Smooth muscle cell (in vitro differentiated cells): ENCODE measurements at regions not wholly inside any gene's neighbourhood (a gene's known extent, or its start where the extent isn't known, plus 50 kb on each side); places are given as distances from the start of the nearest gene placed in this dataset.

ENCODE experiments used
- DNase-seq: peaks from one replicate; lab custom pipeline; 2025; ENCODE audit not compliant: unreplicated experiment; lab: John Stamatoyannopoulos, UW
- H2AFZ ChIP-seq: fragments of 200-600 bp; sonication (generic); 2 replicates; pipeline ENCODE4 v1.6.0; 2016; ENCODE audit warnings: antibody characterized with exemption, low read depth, mild to moderate bottlenecking
- H3F3A ChIP-seq: fragments of 200-600 bp; sonication (generic); 2 replicates; pipeline ENCODE4 v1.6.0; 2017; ENCODE audit warnings: antibody characterized with exemption, low read depth
- H3K27ac ChIP-seq: fragments of 200-600 bp; sonication (generic); 2 replicates; pipeline ENCODE4 v1.5.1; 2016; ENCODE audit warnings: low read depth, mild to moderate bottlenecking
- H3K27me3 ChIP-seq: fragments of 200-600 bp; sonication (generic); 2 replicates; pipeline ENCODE4 v1.6.1; 2016; ENCODE audit warnings: low read depth, mild to moderate bottlenecking
- H3K36me3 ChIP-seq: fragments of 200-600 bp; sonication (generic); 2 replicates; pipeline ENCODE4 v1.5.1; 2016; ENCODE audit warnings: low read depth
- H3K4me1 ChIP-seq: fragments of 200-600 bp; sonication (generic); 2 replicates; pipeline ENCODE4 v1.5.1; 2016; ENCODE audit warnings: low read depth
- H3K4me2 ChIP-seq: fragments of 200-600 bp; sonication (generic); 2 replicates; pipeline ENCODE4 v1.6.0; 2016; ENCODE audit warnings: mild to moderate bottlenecking
- H3K4me3 ChIP-seq: fragments of 200-600 bp; sonication (generic); 2 replicates; pipeline ENCODE4 v1.5.1; 2016; ENCODE audit warnings: mild to moderate bottlenecking
- H3K79me2 ChIP-seq: fragments of 200-600 bp; sonication (generic); 2 replicates; pipeline ENCODE4 v1.6.0; 2016; ENCODE audit warnings: low read depth, mild to moderate bottlenecking
- H3K9ac ChIP-seq: fragments of 200-600 bp; sonication (generic); 2 replicates; pipeline ENCODE4 v1.6.0; 2016; ENCODE audit warnings: low read depth
- H3K9me3 ChIP-seq: fragments of 200-600 bp; sonication (generic); replicated peaks from 2 replicates; pipeline ENCODE4 v1.5.1; 2016; ENCODE audit warnings: low read depth
- H4K20me1 ChIP-seq: fragments of 200-600 bp; sonication (generic); 2 replicates; pipeline ENCODE4 v1.6.0; 2016; ENCODE audit warnings: low read depth
- CTCF ChIP-seq: fragments of 200-600 bp; sonication (generic); IDR thresholded peaks from 2 replicates; pipeline ENCODE4 v1.5.1; 2017; ENCODE audit warnings: borderline replicate concordance, mild to moderate bottlenecking, antibody characterized with exemption; ENCODE audit not compliant: insufficient read depth, poor library complexity, severe bottlenecking
- WGBS: methylation state at CpG from one replicate; pipeline ENCODE4 v1.1.7; 2016; ENCODE audit warnings: low lambda C conversion rate; 5-methylcytosine and 5-hydroxymethylcytosine counted together

DNA sequence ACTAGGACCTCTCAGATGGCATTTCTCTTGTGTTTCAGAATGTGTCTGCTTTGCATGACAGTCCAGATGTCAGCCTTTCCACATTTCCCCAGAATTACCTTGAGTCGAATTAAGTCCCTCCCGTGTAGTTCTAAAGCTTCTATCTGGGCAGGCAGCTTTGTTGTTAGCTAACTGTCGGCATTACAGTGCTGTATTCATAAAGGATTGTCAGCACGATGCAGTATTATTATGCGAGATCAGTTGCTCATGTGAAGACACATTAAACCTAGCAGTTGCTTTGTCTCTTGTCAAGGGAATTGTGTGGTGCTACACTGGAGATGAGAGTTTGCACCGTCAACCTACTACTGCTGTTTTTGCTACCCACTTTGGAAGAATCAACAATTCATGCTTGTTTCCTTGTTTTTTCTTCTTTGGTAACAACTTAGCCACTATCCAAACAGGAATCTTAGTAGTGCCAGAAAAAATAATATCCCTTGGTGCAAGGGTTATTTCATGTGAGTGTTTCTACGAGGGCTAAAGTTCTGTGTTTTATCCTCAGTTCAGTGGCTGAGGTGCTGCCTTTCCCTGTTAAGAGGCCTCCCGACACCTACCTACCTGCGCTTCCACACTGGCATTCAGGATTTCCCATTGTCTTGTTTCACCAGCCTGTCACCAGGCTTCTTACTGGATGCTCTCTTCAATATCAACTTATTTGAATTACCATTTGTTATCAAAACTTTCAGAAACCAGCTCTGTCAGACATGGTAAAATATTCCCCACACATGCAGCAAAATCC is 297.9 kb upstream of the G2E3 start:
- Histone ChIP-seq H3K9ac (no peak overlapping the region), H3K4me2 (no peak overlapping the region), H3K36me3 (no peaks in the 10 kb centered on the region), H3K79me2 (no peaks in the 10 kb centered on the region), H3K9me3 (no peaks in the 10 kb centered on the region), H2AFZ (no peak overlapping the region), H3K27me3 (no peaks in the 10 kb centered on the region), H3K4me1 (no peaks in the 10 kb centered on the region), H3K27ac (no peak overlapping the region), H3F3A (no peaks in the 10 kb centered on the region), H3K4me3 (no peak overlapping the region), H4K20me1 (no peaks in the 10 kb centered on the region)
- 76% methylated on average over 9 of the region's 9 CpGs for WGBS
- no peak for TF ChIP-seq CTCF
- no peak for DNase-seq

DNA sequence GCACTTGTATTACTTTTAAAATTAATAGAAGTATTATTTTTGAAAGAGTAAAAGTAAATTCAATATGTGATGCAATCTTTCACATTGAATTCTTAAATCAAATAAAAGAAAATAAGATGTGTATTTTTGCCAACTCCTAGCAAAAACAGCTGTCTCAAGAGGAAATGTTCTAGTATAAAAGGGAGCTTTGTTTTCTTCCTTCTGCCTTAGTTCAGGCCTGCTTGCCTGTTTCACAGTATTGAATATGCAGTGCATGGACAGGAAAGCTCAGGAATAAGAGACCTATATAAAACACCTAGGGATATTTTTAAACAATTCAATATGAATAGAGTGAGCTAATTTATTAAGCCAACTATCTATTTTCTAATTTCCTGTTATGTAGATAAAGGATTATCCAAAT is 294.8 kb upstream of the G2E3 start:
- no peaks in the 10 kb centered on the region for H3K9me3 ChIP-seq
- no peaks in the 10 kb centered on the region for H3K79me2 ChIP-seq
- no peaks in the 10 kb centered on the region for H3K36me3 ChIP-seq
- H3K9ac ChIP-seq: no peak overlapping the region
- H4K20me1 ChIP-seq: no peaks in the 10 kb centered on the region
- H2AFZ ChIP-seq: no peak overlapping the region
- no peaks in the 10 kb centered on the region for H3K4me1 ChIP-seq
- H3K4me2 ChIP-seq: no peak overlapping the region
- no peak for DNase-seq
- H3F3A ChIP-seq: no peaks in the 10 kb centered on the region
- H3K27me3 ChIP-seq: no peaks in the 10 kb centered on the region
- no peak overlapping the region for H3K4me3 ChIP-seq
- H3K27ac ChIP-seq: no peak overlapping the region
- no peak for TF ChIP-seq CTCF

DNA sequence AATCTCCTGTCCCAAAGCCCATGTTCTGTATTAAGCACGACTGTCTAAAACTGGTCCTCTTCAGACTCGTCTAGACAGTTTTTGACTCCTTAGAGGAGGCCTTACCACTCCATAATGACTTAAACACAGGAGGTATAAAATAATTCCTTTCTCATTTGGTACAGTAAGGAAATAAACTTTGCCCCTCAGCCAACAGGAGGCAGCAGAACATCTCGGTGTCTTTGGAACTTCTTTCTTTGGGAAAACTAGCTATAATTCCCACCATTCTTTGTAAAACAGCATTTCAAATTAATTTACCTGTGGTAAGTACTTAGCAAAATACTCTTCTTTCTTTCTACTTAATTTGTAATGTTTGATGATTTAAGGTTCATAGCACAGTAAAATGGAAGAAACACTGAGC is 292.7 kb upstream of the G2E3 start:
- DNase-seq: no peak

More for the DNA sequence above, 292.7 kb upstream of the G2E3 start:
- WGBS: 89% methylated on average over 3 of the region's 3 CpGs
- Histone ChIP-seq H3K9ac (no peak overlapping the region), H4K20me1 (no peaks in the 10 kb centered on the region), H3K27ac (no peak overlapping the region), H3F3A (no peaks in the 10 kb centered on the region), H3K4me1 (no peaks in the 10 kb centered on the region), H3K79me2 (no peaks in the 10 kb centered on the region), H3K4me3 (no peak overlapping the region), H3K27me3 (no peaks in the 10 kb centered on the region), H3K36me3 (no peaks in the 10 kb centered on the region), H3K9me3 (no peaks in the 10 kb centered on the region), H3K4me2 (no peak overlapping the region), H2AFZ (no peak overlapping the region)
- TF ChIP-seq CTCF: no peak
